Left ventricle myocardium inferior (tissue), 1 donor: ENCODE measurements at regions not wholly inside any gene's neighbourhood (a gene's known extent, or its start where the extent isn't known, plus 50 kb on each side); places are given as distances from the start of the nearest gene placed in this dataset.

ENCODE experiments used
- DNase-seq: peaks from one replicate; pipeline ENCODE4 v3.0.0-alpha.2; 2020
- H3K27ac ChIP-seq: fragments of 200-600 bp; replicated peaks from 2 replicates; pipeline ENCODE4 v1.8.0; 2021
- H3K27me3 ChIP-seq: fragments of 200-600 bp; 2 replicates; pipeline ENCODE4 v1.8.0; 2021; ENCODE audit warnings: low read depth
- H3K36me3 ChIP-seq: fragments of 200-600 bp; 2 replicates; pipeline ENCODE4 v1.8.0; 2021
- H3K4me1 ChIP-seq: fragments of 200-600 bp; 2 replicates; pipeline ENCODE4 v1.8.0; 2021
- H3K4me3 ChIP-seq: fragments of 200-600 bp; 2 replicates; pipeline ENCODE4 v1.8.0; 2021; ENCODE audit warnings: mild to moderate bottlenecking, moderate library complexity
- H3K9me3 ChIP-seq: fragments of 200-600 bp; replicated peaks from 2 replicates; pipeline ENCODE4 v1.8.0; 2021
- intact Hi-C: fragments of 100-400 bp; cut with micrococcal nuclease; formaldehyde crosslinking; loops from one replicate; pipeline ENCODE4 v1.11.0; 2022
- TF ChIP-seq, protein P1 (sequence below): fragments of 200-600 bp; IDR thresholded peaks from 2 replicates; pipeline ENCODE4 v1.8.0; 2021; ENCODE audit warnings: antibody characterized with exemption, mild to moderate bottlenecking, borderline replicate concordance
- donor health status: DM: no; HTN: yes; CAD: no; lungs with severe emphysema.

DNA sequence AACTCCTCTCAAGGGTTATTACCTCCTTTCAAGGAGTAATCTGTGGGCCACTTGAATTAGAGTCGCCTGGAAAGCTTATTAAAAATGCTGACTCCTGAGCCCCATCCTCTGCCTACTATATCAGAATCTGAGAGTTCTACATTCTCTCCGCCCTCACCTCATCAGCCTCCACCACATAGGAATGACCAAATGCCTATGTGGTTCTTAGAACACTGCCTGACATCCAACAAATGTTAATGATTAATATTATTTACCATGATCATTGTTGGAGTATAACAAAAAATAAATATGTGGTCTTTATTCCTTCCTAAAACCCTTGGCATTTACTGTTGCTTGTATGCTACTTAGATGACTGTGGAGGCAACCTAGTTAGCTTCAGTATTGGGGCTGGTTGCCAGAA, 91.9 kb downstream of the BBS10 start:
- intact Hi-C loops = no loop called here
- peaks cover 18% of the 10 kb centered on the region for H3K4me1 ChIP-seq
- H3K36me3 ChIP-seq = no peaks in the 10 kb centered on the region
- no peak for DNase-seq
- no peaks in the 10 kb centered on the region for H3K27me3 ChIP-seq
- H3K27ac ChIP-seq = no peak overlapping the region
- TF ChIP-seq, protein P1, sequence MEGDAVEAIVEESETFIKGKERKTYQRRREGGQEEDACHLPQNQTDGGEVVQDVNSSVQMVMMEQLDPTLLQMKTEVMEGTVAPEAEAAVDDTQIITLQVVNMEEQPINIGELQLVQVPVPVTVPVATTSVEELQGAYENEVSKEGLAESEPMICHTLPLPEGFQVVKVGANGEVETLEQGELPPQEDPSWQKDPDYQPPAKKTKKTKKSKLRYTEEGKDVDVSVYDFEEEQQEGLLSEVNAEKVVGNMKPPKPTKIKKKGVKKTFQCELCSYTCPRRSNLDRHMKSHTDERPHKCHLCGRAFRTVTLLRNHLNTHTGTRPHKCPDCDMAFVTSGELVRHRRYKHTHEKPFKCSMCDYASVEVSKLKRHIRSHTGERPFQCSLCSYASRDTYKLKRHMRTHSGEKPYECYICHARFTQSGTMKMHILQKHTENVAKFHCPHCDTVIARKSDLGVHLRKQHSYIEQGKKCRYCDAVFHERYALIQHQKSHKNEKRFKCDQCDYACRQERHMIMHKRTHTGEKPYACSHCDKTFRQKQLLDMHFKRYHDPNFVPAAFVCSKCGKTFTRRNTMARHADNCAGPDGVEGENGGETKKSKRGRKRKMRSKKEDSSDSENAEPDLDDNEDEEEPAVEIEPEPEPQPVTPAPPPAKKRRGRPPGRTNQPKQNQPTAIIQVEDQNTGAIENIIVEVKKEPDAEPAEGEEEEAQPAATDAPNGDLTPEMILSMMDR = no peak
- H3K4me3 ChIP-seq = no peak overlapping the region
- H3K9me3 ChIP-seq = no peaks in the 10 kb centered on the region

DNA sequence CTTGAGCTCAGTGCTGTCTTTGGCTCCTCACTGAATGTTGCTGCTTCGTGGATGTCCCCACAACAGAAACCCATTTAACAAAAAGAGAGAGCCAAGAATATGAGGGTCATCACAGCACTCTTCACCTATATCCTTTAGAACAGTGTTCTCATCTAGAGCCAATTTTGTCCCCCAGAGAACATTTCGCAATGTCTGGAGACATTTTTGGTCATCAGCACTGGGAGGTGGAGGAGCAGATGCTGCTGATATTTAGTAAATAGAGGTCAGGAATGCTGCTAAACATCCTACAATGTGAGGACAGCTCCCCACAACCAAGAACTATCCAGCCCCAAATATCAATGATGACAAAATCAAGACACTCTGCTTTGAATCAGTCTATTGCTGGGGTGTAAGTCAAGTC, 92.5 kb downstream of the BBS10 start:
- no peaks in the 10 kb centered on the region for H3K27me3 ChIP-seq
- H3K4me1 ChIP-seq = peaks cover 18% of the 10 kb centered on the region
- DNase-seq = no peak
- no peaks in the 10 kb centered on the region for H3K36me3 ChIP-seq
- intact Hi-C loops = no loop called here
- TF ChIP-seq, protein P1 = no peak
- H3K4me3 ChIP-seq = no peak overlapping the region
- H3K9me3 ChIP-seq = no peaks in the 10 kb centered on the region
- H3K27ac ChIP-seq = no peak overlapping the region

DNA sequence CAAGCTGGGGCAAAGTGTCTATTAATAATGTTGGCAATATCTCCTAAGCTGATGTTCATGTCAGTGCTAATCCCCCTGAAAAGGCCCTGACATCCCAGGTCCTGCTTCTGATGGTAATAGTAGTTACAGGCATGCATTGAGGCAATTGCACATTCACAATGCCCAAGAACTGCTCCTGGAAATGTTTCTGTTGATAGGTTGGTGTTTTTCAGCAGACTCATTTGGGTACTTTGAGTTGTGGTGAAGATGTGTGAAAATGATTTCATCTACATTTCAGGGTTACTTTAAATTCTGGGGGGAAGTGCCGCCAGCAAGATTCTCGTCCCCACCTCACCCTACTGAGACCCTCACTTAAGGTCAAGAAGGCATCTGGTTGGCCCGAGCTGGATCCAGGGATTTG, 92.9 kb downstream of the BBS10 start:
- H3K4me1 ChIP-seq = peaks cover 16% of the 10 kb centered on the region
- intact Hi-C loops = no loop called here
- no peaks in the 10 kb centered on the region for H3K9me3 ChIP-seq
- DNase-seq = no peak
- H3K36me3 ChIP-seq = no peaks in the 10 kb centered on the region
- H3K4me3 ChIP-seq = no peak overlapping the region
- TF ChIP-seq, protein P1 = no peak
- H3K27ac ChIP-seq = no peak overlapping the region
- no peaks in the 10 kb centered on the region for H3K27me3 ChIP-seq

DNA sequence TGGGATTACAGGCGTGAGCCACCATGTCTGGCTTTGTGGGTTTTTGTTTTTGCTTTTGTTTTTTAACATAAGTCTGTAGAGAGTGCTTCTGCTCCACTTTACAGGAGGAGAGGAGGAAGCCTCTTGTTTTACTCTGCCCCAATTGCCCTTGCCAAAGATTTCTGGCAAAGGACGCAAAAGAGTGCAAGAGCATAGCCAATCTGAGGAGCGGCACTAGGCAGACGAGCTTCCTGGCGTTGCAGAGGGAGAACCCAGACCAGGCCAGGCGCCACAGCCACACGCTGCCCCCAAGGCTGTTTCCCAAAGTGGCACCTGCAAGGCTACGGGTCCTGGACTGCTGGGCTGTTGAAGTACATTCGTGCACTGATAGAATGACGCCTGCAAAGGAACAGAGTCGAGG, 96.2 kb downstream of the BBS10 start:
- Histone ChIP-seq H3K36me3 (no peaks in the 10 kb centered on the region), H3K27ac (no peak overlapping the region), H3K9me3 (no peaks in the 10 kb centered on the region), H3K4me1 (no peaks in the 10 kb centered on the region), H3K4me3 (no peak overlapping the region), H3K27me3 (no peaks in the 10 kb centered on the region)
- no peak for DNase-seq
- TF ChIP-seq, protein P1 = no peak
- intact Hi-C loops = no loop called here

DNA sequence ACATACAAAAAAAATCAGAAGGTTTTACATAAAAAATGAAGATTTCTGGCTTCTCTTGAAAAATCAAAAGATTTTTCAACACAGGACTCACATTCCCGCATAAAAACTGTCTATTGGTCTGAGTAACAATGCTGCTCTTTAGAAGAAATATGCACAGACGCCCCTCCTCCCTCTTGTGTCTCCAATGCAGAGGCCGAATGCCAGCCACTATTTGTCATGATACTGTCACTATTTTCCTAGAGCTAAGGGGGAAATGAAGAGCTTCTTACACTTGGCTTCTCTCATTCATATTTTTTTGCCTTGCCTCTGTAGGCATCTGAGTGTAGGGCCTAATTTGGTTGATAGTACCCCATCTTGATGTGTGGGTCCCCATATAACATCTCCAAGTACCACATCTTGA, 98.0 kb downstream of the BBS10 start:
- TF ChIP-seq, protein P1 = no peak
- Histone ChIP-seq H3K27me3 (no peaks in the 10 kb centered on the region), H3K4me1 (no peaks in the 10 kb centered on the region), H3K27ac (no peak overlapping the region), H3K9me3 (no peaks in the 10 kb centered on the region), H3K4me3 (no peak overlapping the region), H3K36me3 (no peaks in the 10 kb centered on the region)
- no peak for DNase-seq
- intact Hi-C loops = no loop called here

DNA sequence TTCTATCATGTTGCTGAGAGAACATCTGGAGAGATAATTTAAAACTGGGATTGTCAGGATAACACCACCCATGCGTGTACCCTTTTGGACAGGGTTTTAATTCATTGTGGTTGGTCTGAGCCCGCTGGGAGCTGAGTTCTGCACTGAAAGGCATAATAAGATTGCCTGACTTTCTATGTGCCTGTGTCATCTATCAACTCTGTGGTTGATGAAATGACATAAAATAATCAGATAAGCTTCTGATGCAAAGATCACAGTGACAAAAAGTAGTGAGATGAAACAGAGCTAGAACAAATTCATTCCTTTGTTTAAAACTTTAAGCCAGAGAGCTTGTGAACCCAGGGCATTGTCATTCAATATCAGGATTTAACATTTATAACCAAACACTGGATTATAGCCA, 98.7 kb downstream of the BBS10 start:
- Histone ChIP-seq H3K27ac (no peak overlapping the region), H3K36me3 (no peaks in the 10 kb centered on the region), H3K9me3 (no peaks in the 10 kb centered on the region), H3K4me1 (no peaks in the 10 kb centered on the region), H3K4me3 (no peak overlapping the region), H3K27me3 (no peaks in the 10 kb centered on the region)
- no peak for DNase-seq
- TF ChIP-seq, protein P1 = no peak
- intact Hi-C loops = no loop called here
